ENCODE measurements at regions not wholly inside any gene's neighbourhood (a gene's known extent, or its start where the extent isn't known, plus 50 kb on each side); places are given as distances from the start of the nearest gene placed in this dataset.

DNA sequence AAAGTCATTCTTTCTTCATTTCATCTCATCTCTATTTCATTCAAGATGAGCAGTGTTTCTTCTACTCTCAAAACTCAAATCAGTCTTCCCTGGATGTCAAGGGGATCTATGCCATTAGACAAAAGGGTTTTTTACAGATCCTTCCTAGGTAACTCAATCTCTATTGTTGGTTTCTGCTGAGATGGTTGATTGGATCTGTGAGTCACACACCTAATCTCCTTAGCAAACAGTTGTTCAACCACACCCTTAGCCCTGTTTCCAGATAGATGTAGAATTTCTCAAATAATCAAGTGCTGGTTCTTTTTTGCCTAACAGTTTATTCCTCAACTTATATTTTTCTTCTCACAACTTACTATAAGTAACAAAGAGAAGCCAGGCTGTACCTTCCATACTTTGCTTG lies 200.5 kb downstream of the KDR start:
- Mint-ChIP-seq H3K4me1 (no peaks in the 10 kb centered on the region), H3K27ac (no peak overlapping the region), H3K9me3 (peaks cover 19% of the 10 kb centered on the region)

DNA sequence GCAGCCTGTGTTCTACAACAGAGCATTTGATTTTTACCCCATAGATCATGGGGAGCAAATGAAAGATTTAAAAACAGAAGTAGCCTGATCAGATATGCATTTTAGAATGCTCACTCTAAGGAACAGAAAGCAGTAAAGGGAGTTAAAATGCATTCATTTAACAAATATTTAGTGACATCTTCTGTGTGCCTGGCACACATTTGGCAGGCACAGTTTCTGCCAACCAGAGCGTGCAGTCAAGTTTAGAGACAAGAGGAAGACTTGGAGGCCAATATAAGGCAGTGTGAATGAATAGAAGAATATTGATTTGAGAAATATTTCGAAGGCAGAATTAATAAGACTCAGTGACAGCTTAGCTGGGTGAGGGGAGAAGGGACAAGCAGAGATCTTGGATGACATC lies 210.1 kb downstream of the KDR start:
- peaks cover 4% of the 10 kb centered on the region for H3K4me1 Mint-ChIP-seq
- TF ChIP-seq, protein P1, sequence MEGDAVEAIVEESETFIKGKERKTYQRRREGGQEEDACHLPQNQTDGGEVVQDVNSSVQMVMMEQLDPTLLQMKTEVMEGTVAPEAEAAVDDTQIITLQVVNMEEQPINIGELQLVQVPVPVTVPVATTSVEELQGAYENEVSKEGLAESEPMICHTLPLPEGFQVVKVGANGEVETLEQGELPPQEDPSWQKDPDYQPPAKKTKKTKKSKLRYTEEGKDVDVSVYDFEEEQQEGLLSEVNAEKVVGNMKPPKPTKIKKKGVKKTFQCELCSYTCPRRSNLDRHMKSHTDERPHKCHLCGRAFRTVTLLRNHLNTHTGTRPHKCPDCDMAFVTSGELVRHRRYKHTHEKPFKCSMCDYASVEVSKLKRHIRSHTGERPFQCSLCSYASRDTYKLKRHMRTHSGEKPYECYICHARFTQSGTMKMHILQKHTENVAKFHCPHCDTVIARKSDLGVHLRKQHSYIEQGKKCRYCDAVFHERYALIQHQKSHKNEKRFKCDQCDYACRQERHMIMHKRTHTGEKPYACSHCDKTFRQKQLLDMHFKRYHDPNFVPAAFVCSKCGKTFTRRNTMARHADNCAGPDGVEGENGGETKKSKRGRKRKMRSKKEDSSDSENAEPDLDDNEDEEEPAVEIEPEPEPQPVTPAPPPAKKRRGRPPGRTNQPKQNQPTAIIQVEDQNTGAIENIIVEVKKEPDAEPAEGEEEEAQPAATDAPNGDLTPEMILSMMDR (IDR thresholded peaks at IDR 0.05; ENCODE audit: unreplicated experiment in 3 of 3) = no peak
- no peaks in the 10 kb centered on the region for H3K9me3 Mint-ChIP-seq
- peaks cover 4% of the 10 kb centered on the region for H3K27me3 Mint-ChIP-seq (ENCODE audit: low read depth)
- no peak overlapping the region for H3K27ac Mint-ChIP-seq
- no peaks in the 10 kb centered on the region for H3K36me3 Mint-ChIP-seq (ENCODE audit: low read depth)
- no peak overlapping the region for H3K4me3 Mint-ChIP-seq

More for the DNA sequence above, 200.5 kb downstream of the KDR start:
- Mint-ChIP-seq H3K4me3 (no peak overlapping the region), H3K27me3 (ENCODE audit: low read depth) (peaks cover 5% of the 10 kb centered on the region), H3K36me3 (ENCODE audit: low read depth) (peaks cover 4% of the 10 kb centered on the region)
- TF ChIP-seq, protein P1 (IDR thresholded peaks at IDR 0.05; ENCODE audit: unreplicated experiment in 3 of 3) = no peak

DNA sequence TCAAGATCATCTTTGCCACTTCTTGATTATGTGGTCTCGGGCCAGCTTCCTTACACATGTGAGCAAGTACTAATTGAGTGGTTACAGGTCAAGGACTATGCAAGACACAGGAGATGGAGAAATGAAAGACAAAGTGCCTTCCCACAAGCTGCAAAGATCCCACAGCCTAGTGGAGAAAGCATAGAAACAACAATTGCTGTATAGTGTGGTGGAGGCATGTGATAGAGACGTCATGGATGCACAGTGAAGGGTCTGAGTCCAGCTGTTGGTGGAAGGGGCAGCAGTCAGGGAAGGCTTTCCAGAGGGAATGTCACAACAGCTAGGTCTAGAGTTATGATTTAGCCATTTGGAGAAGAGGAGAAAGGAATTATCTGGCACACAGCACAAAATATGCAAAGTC lies 210.6 kb downstream of the KDR start:
- H3K4me3 Mint-ChIP-seq = no peak overlapping the region
- no peaks in the 10 kb centered on the region for H3K36me3 Mint-ChIP-seq (ENCODE audit: low read depth)
- TF ChIP-seq, protein P1 (IDR thresholded peaks at IDR 0.05; ENCODE audit: unreplicated experiment in 3 of 3) = no peak
- H3K9me3 Mint-ChIP-seq = no peaks in the 10 kb centered on the region
- no peak overlapping the region for H3K27ac Mint-ChIP-seq
- H3K27me3 Mint-ChIP-seq (ENCODE audit: low read depth) = peaks cover 4% of the 10 kb centered on the region
- peaks cover 4% of the 10 kb centered on the region for H3K4me1 Mint-ChIP-seq

DNA sequence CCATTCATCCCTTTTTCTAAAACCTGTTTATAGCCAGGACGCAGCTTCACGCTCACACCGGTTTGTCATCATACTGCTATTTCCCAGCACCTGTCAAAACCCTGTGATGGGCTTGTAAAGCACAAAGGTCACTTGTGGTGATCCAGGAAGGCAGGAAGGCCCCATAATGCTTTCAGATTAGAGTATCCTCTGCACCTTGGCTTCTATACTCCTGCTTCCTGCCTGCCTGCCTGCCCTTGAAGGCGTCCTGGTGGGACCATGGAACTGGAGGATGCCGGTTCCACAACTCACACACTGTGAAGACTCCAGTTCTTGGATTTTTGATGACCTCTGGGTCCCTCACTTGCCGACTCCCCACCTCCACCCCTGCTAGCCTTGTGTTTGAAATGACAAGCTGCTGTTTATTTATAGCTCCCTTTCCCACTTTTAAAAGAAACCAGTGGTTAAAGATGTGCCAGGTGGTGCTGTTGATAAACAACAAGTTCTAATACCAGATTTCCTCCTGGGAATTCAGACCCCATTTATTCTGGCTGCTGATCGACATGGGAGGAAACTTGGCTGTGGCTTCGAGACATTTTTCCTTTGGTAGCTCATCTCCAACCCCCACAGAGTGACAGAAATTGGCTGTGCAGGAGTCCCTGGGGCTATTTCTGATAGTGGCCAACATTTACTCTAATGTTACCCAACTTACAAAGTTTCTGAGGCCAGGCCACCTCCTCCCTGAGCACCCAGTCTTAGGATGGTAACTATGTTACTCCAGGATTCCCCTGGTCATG lies 211.5 kb downstream of the KDR start:
- peaks cover 4% of the 10 kb centered on the region for H3K27me3 Mint-ChIP-seq (ENCODE audit: low read depth)
- peak overlapping the region in 1 of 3 experiments; percentile 42 for H3K27ac Mint-ChIP-seq
- H3K4me3 Mint-ChIP-seq = no peak overlapping the region
- H3K4me1 Mint-ChIP-seq = peaks cover 4% of the 10 kb centered on the region
- H3K36me3 Mint-ChIP-seq (ENCODE audit: low read depth) = no peaks in the 10 kb centered on the region
- TF ChIP-seq, protein P1 (IDR thresholded peaks at IDR 0.05; ENCODE audit: unreplicated experiment in 3 of 3) = no peak
- H3K9me3 Mint-ChIP-seq = peaks cover 2% of the 10 kb centered on the region

DNA sequence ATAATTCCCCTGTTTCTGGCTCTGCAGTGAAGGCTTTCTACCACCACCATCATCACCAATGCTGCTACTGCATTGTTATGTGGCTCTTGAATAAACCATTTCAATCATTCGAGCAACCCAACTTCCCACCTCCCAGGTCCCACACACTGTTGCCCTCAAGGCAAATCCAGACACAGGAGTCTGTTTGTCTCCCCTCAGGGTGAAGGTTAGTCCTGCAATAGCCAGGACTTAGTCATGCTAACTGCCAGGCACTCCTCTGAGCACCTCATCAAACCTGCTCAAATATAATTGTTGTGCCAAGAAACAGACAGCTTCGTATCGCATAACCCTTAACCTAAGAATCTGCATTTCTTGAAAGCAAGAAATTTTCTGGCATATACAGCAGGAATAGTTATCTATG lies 213.2 kb downstream of the KDR start:
- Mint-ChIP-seq H3K27ac (no peak overlapping the region), H3K9me3 (peaks cover 10% of the 10 kb centered on the region), H3K4me3 (no peak overlapping the region), H3K36me3 (ENCODE audit: low read depth) (no peaks in the 10 kb centered on the region), H3K27me3 (ENCODE audit: low read depth) (no peaks in the 10 kb centered on the region), H3K4me1 (peaks cover 4% of the 10 kb centered on the region)
- TF ChIP-seq, protein P1 (IDR thresholded peaks at IDR 0.05; ENCODE audit: unreplicated experiment in 3 of 3) = no peak

DNA sequence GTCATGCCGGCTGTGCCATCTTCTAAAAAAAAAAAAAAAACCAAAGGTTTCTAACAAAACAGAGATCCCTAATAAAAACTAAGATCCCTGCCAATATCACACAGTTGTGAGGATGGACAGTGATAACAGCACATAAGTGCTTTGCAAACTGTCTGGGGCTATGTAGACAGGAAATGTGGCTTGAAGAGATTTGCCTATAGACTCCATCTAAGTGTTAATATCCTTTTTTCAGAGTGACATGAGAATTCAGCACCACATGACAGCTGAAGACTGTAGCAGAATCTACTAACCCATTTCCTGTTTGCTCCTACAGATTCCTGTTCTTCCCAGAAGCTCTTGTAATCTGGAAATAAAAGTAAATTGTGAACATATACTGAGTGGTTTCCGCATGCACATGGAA lies 215.4 kb downstream of the KDR start:
- peaks cover 17% of the 10 kb centered on the region for H3K9me3 Mint-ChIP-seq
- no peak overlapping the region for H3K27ac Mint-ChIP-seq
- no peaks in the 10 kb centered on the region for H3K27me3 Mint-ChIP-seq (ENCODE audit: low read depth)
- H3K4me3 Mint-ChIP-seq = no peak overlapping the region
- TF ChIP-seq, protein P1 (IDR thresholded peaks at IDR 0.05; ENCODE audit: unreplicated experiment in 3 of 3) = no peak
- H3K36me3 Mint-ChIP-seq (ENCODE audit: low read depth) = no peaks in the 10 kb centered on the region
- H3K4me1 Mint-ChIP-seq = peaks cover 4% of the 10 kb centered on the region

Measured in nephron (organoid).